ENCODE measurements at regions not wholly inside any gene's neighbourhood (a gene's known extent, or its start where the extent isn't known, plus 50 kb on each side); places are given as distances from the start of the nearest gene placed in this dataset.

DNA sequence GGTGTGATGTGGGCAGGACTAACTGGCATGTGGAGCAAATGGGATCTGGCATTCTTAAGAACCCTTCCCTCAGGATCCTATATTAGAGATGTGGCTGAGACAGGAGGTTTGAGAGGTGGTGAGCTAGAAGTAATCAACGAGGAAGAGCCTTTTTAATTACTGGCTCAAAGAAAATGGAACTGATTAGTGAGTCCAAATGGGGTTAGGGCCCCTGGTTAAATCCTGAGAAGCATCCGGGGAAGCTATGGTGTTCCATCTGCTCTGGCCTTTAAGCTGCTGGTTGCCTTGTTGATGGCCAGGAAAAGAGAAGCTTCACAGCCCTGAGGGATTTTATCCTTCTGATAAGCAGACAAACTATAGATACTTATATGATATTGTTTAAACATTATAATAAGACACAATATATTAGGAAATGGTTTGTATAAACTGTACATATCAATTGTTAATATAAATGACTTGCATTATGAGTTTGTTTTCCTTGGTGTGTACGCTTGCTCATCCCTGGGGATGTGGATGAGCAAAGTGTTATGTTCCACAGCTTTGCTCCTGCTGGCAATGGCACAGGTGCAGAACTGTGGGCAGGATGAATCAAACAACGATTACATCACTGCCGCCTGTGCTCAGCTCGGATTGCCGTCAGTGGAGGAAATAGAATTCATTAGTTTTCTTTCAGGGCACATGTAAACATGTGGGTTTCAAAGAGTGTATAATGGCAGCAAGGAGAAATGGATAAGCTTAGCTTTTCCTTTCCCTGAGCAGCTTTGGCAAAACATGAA is 328.6 kb upstream of the ARX start:
- no peak overlapping the region for H3K27ac ChIP-seq
- TF ChIP-seq, protein P1, sequence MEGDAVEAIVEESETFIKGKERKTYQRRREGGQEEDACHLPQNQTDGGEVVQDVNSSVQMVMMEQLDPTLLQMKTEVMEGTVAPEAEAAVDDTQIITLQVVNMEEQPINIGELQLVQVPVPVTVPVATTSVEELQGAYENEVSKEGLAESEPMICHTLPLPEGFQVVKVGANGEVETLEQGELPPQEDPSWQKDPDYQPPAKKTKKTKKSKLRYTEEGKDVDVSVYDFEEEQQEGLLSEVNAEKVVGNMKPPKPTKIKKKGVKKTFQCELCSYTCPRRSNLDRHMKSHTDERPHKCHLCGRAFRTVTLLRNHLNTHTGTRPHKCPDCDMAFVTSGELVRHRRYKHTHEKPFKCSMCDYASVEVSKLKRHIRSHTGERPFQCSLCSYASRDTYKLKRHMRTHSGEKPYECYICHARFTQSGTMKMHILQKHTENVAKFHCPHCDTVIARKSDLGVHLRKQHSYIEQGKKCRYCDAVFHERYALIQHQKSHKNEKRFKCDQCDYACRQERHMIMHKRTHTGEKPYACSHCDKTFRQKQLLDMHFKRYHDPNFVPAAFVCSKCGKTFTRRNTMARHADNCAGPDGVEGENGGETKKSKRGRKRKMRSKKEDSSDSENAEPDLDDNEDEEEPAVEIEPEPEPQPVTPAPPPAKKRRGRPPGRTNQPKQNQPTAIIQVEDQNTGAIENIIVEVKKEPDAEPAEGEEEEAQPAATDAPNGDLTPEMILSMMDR (conservative IDR thresholded peaks at IDR 0.05): no peak
- no peak for TF ChIP-seq ZFX (IDR thresholded peaks at IDR 0.05)

DNA sequence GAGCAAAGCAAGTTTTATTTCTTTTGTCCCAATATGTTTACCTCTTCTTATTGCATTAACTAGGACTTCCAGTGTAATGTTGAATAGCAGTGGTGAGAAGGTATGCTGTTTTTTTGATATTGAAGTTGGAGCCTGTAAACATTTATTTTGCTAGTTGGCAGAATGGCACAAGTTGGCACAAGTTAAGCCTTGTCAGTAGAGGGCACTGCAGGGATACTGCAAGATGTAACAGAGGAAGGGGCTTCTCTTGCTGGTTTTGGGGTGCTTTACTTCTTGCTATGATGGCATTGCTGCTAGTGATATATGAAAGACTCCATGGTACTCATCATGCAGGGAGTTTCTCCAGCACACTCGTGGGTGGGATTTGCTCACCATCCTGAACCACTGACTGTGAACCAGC is 327.3 kb upstream of the ARX start:
- no peak overlapping the region for H3K27ac ChIP-seq
- no peak for TF ChIP-seq ZFX (IDR thresholded peaks at IDR 0.05)
- TF ChIP-seq, protein P1 (conservative IDR thresholded peaks at IDR 0.05): peak; percentile 61

DNA sequence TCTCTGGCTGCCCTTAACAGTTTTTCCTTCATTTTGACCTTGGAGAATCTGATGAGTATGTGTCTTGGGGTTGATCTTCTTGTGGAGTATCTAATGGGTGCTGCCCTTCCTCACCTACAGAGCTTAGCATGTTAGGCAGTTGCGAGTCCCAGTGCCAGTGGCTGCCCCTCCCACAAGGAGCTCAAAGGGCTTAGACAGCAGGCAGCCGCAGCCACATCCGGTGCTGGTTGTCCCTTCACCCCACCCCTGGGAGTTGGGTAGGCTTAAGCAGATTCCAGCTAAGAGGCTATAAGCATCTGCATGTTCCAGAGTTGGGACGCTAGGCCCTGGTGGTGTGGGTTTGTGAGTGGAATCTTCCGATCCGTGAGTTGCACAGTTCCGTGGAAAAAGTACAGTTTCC is 322.1 kb upstream of the ARX start:
- H3K27ac ChIP-seq: no peak overlapping the region
- no peak for TF ChIP-seq ZFX (IDR thresholded peaks at IDR 0.05)
- TF ChIP-seq, protein P1 (conservative IDR thresholded peaks at IDR 0.05): no peak

DNA sequence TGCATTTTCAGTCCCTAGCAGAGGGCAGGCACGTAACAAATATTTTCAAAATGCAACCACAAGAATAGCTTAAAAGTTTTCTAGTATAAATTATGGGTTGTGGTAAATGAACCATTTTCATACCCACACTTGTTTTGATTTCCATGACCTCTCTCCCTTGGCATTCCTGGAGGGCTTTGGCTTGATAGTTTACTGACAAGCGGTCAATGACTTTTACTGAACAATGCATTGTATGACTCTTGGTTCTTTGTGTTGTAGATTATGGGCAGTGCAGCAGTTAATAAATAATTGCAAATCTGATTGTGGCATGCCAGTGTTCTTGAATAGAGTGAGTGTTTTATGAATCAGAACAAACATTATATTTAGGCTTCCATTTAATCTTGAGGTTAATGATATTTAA is 285.2 kb upstream of the ARX start:
- no peak for TF ChIP-seq ZFX (IDR thresholded peaks at IDR 0.05)
- TF ChIP-seq, protein P1 (conservative IDR thresholded peaks at IDR 0.05): no peak
- no peak overlapping the region for H3K27ac ChIP-seq

DNA sequence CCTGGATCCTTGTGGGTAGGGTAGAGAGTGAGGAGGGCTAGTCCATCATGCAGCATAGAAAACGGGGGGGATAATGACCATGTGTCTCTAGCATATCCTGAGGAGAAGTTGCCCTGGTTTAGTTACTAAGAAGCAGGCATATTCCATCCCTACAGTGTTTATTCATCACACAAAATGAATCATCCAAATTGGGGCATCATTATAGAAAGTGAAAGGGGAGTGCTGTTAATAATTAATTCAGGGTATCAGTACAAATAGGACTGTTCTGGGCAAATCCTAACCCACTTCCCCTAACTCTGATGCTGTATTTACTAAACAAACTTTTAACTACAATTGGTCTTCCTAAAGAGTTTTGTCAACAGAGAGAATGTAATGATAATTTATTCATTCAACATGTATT is 281.1 kb upstream of the ARX start:
- no peak overlapping the region for H3K27ac ChIP-seq
- no peak for TF ChIP-seq ZFX (IDR thresholded peaks at IDR 0.05)
- TF ChIP-seq, protein P1 (conservative IDR thresholded peaks at IDR 0.05): no peak

DNA sequence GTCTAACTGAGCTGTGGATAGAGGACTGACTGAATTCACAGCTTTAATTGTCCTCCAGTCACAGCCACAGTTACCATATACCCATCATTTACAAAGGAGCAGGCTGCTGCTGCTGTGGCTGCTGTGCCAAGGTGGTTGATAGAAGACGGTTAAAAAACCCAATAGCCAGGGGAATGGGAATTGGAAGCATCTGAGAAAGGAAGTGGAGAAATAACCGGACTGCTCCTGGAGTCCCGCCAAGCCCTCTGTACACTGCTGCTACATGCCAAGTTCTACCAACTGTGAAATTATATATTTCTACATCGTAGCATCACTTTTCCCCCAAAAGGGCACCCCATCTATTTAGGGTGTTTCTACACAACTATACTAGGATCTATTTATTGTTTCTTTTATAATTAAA is 279.7 kb upstream of the ARX start:
- no peak overlapping the region for H3K27ac ChIP-seq
- no peak for TF ChIP-seq ZFX (IDR thresholded peaks at IDR 0.05)

DNA sequence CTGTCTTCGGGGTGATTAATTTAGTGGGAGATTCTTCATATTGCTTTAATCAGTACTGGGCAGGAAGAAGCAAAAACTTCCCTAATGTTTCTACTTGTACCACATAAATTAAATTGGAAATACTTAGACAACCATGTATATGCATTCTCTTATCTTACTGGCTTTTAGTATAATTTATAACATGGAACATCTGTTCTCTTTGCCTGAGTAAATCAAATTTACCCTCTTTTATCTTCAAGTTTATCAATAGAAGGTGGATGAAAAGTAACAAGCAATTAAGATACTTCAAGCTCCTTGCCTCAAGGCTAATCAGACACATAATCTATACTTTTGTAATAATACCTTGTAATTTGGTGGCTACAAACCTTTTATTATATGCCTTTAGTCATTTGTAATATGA is 274.4 kb upstream of the ARX start:
- TF ChIP-seq, protein P1 (conservative IDR thresholded peaks at IDR 0.05): no peak
- TF ChIP-seq ZFX (IDR thresholded peaks at IDR 0.05): no peak

DNA sequence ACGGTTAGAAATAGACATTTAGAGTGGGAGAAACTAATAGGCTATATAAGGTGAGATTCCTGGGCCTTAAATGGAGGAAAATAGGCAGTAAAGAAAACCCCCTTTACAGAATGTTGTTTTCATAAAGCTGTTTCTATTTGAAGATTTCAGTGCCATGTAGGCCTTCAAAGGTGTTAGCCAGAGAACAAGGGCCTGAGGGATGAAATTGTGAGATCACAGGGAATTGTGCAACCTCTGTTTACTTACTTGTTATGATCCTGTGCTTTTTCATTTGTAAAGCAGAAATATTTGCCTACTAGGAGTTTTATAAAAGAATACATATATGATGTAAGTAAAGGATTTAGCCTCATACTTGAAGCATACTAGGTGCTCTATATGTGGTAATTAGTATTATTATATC is 272.9 kb upstream of the ARX start:
- H3K27ac ChIP-seq: no peak overlapping the region
- TF ChIP-seq, protein P1 (conservative IDR thresholded peaks at IDR 0.05): no peak
- no peak for TF ChIP-seq ZFX (IDR thresholded peaks at IDR 0.05)

More for the DNA sequence above, 274.4 kb upstream of the ARX start:
- H3K27ac ChIP-seq: no peak overlapping the region
